HG03025 (cell line): ENCODE measurements at regions not wholly inside any gene's neighbourhood (a gene's known extent, or its start where the extent isn't known, plus 50 kb on each side); places are given as distances from the start of the nearest gene placed in this dataset.
"Not testable (repeated sequence)": the region's sequence is repeated elsewhere in the genome, so short reads cannot be mapped to it uniquely, and the experiment has no call there.

ENCODE experiments used
- ATAC-seq: cut with Tn5 transposase; IDR thresholded peaks from one replicate; pipeline ENCODE4 v1.9.1; 2021; ENCODE audit warnings: mild to moderate bottlenecking, moderate library complexity; ENCODE audit not compliant: unreplicated experiment, low FRiP score

DNA sequence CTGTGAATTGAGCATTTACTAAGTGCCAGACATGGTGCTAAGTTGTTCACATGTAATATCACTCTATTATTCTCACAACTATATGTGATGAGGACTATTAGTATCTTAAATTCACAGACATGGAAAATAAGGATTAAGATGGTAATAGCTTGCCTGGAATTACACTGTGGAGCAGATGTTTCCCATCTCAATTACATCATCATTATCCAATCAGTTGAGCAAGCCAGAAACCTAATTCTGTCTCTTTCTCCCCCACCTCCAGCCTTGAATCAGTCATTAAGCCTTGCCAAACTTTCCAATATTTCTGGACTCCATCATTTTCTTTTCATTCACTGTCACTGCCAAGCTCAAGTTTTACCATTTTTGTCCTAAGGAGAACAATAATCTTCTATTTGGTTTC is 287.8 kb upstream of the KITLG start:
- no peak for ATAC-seq

DNA sequence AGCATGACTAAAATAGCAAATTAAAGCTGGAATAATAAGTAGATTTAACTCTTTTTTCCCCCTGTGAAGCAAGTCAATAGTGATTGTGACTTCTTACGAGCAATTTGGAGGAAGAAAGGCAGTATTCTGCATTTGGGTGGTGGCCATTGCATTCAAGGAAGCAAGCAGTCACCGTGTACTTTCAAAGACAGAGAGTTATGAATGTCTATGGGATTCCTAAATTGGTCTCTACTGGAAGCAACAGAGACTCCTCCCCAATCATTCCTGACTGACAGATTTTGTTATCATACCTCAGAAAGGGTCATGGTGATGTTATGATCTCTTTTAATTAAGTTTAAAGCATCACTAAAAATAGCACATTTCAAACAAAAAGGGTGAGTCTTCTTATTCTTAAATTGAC is 287.2 kb upstream of the KITLG start:
- no peak for ATAC-seq

DNA sequence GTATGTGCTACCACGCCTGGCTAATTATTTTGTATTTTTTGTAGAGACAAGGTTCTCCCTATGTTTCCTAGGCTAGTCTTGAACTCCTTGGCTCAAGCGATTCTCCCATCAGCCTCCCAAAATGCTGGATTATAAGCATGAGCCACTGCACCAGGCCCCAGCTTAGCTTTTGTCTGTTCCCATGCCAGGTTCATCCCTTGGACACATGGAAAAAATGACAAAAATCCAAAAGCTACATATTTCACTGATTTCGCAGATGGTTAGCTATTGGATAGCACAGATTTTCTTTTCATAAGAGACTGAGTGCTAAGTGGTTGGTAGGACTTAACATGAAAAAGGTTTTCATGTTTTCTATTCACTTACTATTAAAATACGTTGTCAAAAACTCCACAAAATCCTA is 286.6 kb upstream of the KITLG start:
- no peak for ATAC-seq

DNA sequence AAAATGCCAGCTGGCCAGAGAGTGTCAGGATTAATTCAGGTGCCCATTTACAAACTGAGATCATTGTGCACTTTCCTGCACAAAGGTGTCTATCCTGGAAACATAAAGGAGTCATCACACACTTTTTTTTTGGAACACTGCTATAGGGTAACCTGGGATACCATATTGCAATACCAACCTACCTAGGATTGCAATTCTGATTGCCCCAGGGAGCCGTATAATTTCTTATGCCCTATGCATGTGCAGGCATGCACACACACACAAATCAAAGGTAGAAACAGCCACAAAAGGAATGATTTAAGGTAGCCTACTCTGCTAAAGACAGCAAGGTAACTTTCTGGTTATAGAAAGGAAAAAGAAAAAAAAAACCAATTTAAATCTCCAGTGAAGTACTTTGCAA is 285.3 kb upstream of the KITLG start:
- ATAC-seq = no peak

DNA sequence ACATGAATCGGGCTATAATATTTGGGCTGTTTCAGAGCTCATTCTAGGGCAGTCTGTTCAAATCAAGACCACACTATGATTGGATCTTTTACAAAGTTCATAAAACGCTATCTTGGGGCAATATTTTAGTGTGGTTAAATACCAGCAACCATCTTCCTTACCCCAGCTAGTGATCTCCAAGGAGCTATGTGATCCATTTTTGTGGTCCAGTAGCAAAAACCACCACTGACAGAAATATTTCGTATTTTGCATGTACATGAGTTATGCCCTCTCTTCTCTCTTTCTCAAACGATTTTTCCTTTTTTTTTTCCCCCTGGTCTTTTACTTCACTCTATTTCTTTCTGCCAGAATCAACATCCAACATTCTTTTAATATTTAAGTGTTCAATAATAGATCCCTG is 280.6 kb upstream of the KITLG start:
- no peak for ATAC-seq

DNA sequence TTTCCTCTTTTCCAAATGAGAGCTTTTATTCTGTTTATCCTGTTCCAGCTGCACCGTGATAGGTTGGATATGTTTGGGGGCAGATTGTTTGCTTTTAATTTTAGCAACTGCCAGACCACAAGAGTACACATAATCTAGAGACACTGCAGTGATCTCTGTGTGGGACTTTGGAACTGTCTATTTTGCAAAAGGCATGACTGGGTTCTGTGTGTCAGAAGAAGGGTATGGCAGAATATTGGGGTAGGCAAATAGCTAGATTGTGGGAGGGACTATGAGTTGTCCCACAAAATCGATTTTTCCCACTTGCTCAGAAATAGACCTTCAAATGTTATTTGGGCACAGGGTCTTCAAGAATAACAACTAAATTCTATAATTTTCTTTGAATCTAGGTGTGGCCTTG is 275.9 kb upstream of the KITLG start:
- ATAC-seq = no peak

DNA sequence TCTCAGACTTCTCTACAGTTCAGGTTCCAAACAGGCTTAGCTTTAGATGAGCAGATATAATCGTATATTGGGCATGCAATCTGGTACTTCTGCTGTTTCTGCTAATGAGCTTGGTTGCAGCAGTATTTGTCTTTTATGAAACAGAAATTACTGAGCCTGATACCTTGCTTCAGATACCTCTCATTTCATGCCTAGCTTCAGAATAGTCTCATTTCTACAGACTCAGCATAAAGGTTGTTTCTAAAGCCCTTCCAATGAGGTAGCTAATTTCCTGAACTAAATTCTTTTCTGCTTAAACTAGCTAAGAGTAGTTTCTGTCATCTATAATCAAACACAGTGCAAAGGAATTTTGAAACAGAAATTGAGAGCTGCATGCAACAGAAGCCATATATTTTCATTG is 275.0 kb upstream of the KITLG start:
- no peak for ATAC-seq

DNA sequence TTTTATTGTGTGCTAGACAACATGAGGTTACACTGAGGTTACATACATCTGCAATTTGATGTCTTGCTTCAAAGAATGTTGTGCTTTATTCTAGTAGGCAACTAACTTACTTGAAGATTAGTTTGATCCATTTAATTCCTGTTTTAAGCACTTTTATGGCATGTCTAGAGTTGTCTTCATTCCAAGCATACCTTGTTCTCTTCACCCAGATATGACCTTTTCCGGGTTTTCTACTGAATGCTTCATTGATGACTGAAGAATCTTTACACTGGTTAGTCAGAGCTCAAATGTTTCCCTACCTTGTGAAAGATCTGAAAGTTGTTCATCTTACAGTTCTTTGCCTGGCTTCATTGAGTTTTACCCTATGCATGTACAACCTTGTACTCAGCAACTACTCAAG is 274.0 kb upstream of the KITLG start:
- no peak for ATAC-seq

DNA sequence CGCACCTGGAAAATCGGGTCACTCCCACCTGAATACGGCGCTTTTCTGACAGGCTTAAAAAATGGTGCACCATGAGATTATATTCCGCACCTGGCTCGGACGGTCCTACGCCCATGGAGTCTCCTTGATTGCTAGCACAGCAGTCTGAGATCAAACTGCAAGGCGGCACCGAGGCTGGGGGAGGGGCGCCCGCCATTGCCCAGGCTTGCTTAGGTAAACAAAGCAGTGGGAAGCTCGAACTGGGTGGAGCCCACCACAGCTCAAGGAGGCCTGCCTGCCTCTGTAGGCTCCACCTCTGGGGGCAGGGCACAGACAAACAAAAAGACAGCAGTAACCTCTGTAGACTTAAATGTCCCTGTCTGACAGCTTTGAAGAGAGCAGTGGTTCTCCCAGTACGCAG is 267.0 kb upstream of the KITLG start:
- not testable (repeated sequence) for ATAC-seq

DNA sequence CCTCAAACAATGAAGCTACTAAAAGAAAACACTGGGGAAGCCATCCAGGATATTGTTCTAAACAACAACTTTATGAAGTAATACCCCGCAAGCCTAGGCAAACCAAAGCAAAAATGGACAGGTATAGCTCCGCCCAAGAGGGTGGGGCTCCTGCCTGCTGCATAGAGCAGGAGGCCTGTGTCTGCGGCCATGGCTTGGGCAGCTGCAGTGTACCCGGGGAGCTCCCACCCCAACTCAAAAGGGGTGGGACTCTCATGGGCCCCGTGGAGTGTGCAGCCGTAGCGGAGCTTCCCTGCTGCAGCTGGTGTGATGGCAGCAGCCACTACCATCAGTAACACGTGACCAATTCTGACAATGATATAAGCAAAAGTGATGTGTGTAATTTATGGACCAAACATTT is 264.2 kb upstream of the KITLG start:
- ATAC-seq = no peak

DNA sequence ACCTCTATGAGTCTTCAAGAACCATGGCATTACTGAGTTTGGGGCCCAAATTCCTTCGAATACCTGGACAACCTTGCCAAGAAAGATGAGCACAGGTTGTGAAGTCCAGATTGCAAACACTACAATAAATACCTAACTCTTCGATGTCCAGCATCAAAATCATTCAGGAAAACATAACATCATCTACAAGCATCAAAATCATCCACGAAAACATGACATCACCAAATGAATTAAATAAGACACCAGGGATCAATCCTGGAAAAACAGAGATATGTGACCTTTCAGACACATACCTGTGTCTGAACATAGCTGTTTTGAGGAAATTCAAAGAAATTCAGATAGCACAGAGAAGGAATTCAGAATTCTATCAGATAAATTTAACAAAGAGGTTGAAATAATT is 262.0 kb upstream of the KITLG start:
- ATAC-seq = no peak

DNA sequence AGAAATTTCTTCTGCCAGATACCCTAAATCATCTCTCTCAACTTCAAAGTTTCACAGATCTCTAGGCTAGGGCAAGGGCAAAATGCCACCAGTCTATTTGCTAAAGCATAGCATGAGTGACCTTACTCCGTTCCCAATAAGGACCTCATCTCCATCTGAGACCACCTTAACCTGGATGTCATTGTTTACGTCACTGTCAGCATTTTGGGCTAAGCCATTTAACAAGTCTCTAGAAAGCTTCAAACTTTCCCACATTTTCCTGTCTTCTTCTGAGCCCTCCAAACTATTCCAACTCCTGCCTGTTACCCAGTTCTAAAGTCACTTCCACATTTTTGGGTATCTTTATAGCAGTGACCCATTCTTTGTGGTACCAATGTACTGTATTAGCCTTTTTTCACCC is 259.2 kb upstream of the KITLG start:
- ATAC-seq = no peak

DNA sequence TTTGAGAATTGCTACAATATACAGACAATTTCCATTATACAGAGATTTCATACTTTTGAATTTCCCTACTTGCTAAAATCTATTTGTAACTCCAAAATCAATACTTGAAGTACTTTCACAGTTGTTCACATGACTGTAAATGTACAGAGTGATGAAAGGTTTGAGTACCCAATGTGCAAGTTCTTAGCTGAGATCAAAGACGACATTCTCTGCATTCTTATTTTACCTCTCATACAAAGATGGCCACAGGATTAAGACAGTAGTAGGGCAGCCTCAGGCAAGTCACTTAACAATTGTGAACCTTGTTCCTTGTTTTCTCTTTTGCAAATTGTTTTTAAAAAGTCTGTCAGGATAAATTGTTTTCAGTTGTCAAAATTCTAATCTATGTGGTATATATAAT is 255.9 kb upstream of the KITLG start:
- no peak for ATAC-seq

DNA sequence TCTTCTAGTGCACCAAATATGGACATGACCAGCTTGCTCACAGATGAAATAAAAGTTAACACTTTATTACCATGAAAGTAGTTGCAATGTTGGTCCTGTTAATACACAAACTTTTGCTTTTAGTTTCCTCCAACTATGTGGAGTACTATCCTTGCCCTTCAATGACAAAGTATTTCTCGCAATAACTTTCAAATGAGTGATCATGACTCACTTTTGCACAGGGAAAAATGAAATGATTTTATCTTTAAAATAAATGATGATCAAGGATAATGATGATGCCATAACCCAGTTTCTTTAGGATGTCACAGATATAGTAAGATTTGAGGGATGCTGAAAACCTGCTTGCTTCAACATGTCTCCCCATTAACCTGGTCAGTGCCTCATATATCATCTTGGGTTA is 254.0 kb upstream of the KITLG start:
- ATAC-seq = no peak

DNA sequence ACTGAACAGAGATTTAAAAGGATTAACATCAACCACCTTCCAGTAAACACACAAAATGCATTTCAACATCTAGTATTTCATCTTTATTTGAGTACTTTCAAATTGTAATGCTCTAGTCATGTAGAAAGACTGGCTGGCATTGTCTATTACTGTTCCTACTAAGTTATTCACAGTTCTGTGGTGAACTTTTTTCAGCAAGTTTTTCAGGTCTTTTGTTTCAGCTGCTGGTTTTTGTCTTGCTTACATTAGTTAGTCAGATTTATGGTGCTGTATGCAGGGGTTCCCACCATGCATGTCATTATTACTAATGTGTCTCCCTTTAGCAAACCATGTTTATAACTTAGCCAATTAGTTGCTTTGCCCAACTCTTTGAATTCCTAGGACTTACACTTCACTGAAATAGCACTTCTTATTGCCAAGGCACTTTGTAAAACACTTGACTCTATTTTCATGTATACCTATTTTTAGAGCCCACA is 253.4 kb upstream of the KITLG start:
- ATAC-seq = no peak

DNA sequence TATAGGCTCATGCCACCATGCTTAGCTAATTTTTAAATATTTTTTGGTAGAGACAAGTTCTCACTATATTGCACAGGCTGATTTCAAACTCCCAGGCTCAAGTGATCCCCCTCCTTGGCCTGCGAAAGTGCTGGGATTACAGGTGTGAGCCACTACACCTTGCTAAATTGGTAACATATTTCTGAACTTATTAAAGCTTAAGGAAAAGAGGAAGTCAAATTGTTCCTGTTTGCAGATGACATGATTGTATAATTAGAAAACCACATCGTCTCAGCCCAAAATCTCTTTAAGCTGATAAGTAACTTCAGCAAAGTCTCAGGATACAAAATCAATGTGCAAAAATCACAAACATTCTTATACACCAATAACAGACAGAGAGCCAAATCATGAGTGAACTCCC is 248.3 kb upstream of the KITLG start:
- ATAC-seq = not testable (repeated sequence)

DNA sequence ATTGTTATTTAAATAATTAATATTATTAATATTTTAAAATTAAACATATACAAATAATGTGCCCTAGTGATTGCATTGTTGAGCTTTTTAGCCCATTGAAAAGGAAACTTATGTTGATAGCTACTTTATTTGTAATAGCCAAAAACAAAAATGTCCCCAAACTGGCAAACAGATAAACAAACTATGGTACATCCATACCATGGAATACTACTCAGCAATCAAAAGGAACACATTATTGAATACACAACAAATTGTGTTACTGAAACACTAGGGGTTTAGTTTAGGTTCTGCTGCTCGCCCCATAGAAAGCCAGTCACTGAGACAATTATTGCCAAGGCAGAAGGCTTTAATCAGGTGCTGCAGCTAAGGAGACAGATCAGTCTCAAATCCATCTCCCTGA is 239.7 kb upstream of the KITLG start:
- no peak for ATAC-seq

DNA sequence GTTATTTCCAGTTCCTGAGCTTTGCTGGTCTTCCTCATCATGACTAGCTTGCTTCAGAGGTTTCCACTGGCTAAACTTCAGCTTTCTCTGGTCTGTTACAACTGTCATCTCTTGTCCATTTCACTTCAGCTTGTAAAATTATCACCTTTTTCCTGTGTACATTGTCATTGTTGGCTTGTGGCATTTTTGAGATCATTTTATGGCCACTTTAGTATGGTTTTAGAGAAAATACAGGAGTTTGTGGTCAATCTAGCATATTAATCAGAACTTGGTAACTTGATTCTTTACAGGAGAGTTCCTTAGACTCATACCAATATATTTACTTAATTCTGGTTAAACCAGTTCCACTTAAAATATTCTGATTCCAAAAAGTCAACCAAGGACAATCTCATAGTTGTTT is 235.9 kb upstream of the KITLG start:
- ATAC-seq = no peak

DNA sequence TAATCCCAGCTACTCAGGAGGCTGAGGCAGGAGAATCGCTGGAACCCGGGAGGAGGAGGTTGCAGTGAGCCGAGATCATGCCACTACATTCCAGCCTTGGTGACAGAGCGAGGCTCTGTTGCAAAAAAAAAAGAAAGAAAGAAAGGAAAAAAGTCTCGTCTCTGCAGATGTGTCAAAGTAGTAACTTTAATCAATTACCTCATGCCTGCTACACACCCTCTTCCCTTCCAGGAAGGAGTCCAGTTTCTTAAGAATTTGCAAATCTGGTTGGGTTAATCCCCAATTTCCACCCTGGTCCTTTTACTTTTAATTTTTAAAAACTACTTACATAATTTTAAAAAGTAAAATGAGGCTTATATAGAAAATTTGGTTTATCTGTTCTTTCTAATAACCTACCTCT is 234.5 kb upstream of the KITLG start:
- no peak for ATAC-seq

DNA sequence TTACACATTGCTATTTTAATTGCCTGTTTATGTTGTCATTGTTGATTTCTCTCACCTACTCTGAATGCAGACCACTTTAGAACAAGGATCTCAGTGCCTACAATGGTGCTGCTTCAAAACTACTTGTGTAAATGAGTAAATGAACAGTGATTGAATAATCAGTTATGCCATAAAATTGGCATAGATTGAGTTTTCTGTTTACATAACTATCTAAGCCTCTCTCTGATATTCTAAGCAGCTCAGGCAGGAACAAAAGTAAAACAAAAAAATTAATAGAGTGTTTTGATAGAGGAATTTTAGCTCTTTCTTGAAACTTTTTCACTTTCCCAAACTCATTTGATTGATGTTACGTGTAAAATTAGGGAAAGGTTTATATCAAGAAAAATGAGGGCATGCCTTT is 232.3 kb upstream of the KITLG start:
- no peak for ATAC-seq

DNA sequence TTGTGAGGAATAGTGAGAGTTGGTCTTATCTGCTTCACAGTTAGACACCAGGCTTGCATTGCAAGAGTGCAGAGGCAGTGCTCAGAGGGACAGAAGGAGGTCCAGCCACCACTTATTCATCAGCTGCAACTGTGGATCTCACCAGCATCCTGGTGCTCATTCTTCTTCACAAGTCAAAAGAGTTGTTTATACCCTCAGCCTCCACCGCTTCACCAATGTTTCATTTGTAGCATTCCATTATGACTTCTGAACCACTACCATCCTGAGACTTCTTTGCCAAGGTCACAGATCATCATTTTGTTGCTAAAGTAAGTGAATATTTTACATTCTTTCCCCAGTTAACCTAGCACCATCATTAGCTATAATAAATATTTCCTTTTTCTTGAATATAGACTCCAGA is 230.5 kb upstream of the KITLG start:
- no peak for ATAC-seq

DNA sequence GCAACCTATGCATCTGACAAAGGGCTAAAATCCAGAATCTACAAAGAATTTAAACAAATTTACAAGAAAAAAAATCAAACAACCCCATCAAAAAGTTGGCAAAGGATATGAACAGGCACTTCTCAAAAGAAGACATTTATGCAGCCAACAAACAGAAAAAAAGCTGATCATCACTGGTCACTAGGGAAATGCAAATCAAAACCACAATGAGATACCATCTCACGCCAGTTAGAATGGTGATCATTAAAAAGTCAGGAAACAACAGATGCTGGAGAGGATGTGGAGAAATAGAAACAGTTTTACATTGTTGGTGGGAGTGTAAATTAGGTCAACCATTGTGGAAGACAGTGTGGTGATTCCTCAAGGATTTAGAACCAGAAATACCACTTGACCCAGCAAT is 229.6 kb upstream of the KITLG start:
- ATAC-seq = not testable (repeated sequence)

DNA sequence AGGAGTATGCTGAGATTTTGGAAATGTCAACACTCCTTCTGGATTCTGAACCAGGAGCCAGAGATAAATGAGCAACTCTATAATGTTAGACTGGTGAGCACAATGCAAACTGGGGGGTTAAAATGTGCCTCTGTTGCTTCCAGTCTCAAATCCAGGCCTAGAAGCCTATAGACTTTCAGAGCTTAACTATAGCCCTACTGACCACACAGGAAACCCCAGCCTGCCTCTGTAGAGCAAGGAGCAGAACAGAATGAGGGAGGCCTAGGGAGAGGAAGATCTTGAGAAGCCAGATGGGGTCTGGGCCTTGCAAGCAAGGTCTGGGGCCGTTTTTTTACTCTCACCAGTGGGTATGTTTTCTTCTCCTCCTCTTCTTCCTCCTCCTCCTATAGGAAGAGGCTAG is 225.4 kb upstream of the KITLG start:
- no peak for ATAC-seq

DNA sequence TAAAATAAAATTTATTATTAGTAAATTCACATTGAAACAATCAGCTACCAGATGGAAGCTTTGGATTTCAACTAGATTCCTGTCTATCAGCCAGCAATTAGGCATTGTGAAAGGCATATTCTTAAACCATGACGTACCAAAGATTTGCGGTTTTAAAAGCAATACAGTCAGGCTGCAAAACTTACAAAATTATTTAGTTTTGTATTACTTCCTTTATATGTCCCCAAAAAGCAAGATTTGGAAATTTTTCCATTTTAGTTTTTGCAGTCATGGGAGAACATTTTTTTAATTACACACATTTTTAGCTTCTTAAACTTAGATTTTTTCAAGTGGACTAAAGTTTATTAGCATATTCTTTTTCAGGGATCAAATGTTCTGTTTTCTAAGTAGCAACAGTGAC is 225.0 kb upstream of the KITLG start:
- no peak for ATAC-seq
